ENCODE measurements at regions not wholly inside any gene's neighbourhood (a gene's known extent, or its start where the extent isn't known, plus 50 kb on each side); places are given as distances from the start of the nearest gene placed in this dataset.

- DNase-seq (ENCODE audit: low read depth, low spot score): no peak
- ATAC-seq: no peak
- ChIA-PET RAD21 (ENCODE audit: unreplicated experiment) (interaction anchor here (1.4 to 3.2 kb wide), 2 partner anchors 12 to 86 kb away, joined by 3 to 9 read pairs; no protein-coding TSS in a partner anchor), CTCF (interaction anchor here (0.6 to 1.3 kb wide), 5 partner anchors 11 to 424 kb away, joined by 3 to 4 read pairs (median 3); no protein-coding TSS in a partner anchor), SMC1A (ENCODE audit: uncharacterized antibody, unreplicated experiment) (interaction anchor here (0.7 to 1.5 kb wide), 5 partner anchors 7 to 31 kb away, joined by 3 to 6 read pairs (median 3); no protein-coding TSS in a partner anchor), POLR2A (interaction anchor here (0.6 to 1.5 kb wide), 3 partner anchors 12 to 451 kb away, joined by 3 to 4 read pairs (median 3); no protein-coding TSS in a partner anchor)
- no peak overlapping the region for H3K4me3 ChIP-seq
- in situ Hi-C loops (cut with MboI): no loop called here
- H3K27ac ChIP-seq (ENCODE audit: control insufficient read depth, insufficient read depth): no peak overlapping the region
- BruUV-seq (replicated peaks): no TSS peak
- no peaks in the 10 kb centered on the region for H3K9me3 ChIP-seq (replicated peaks; ENCODE audit: control insufficient read depth, insufficient read depth, low read length)
- H3K27me3 ChIP-seq (replicated peaks in 1 of 2; ENCODE audit: control insufficient read depth in 2 of 2, insufficient read depth in 2 of 2, low read length in 1 of 2): no peaks in the 10 kb centered on the region
- H2AFZ ChIP-seq (ENCODE audit: control insufficient read depth, low read depth, low read length): no peak overlapping the region
- no peaks in the 10 kb centered on the region for H3K36me3 ChIP-seq (ENCODE audit: control insufficient read depth in 2 of 2, insufficient read depth in 2 of 2, low read length in 1 of 2)
- no peaks in the 10 kb centered on the region for H4K20me1 ChIP-seq (ENCODE audit: control insufficient read depth, insufficient read depth)
- H3K4me2 ChIP-seq (ENCODE audit: control insufficient read depth, insufficient read depth): no peak overlapping the region
- no peak for FAIRE-seq
- intact Hi-C loops (cut with micrococcal nuclease; ENCODE audit: unreplicated experiment): no loop called here
- 80% methylated on average over 35 of the region's 36 CpGs for WGBS (ENCODE audit: insufficient coverage, insufficient replicate concordance, low lambda C conversion rate, missing lambda C conversion rate)
- H3K79me2 ChIP-seq (ENCODE audit: control insufficient read depth, insufficient read depth, low read length): no peaks in the 10 kb centered on the region
- no peak overlapping the region for H3K9ac ChIP-seq (ENCODE audit: control insufficient read depth, insufficient read depth, low read length)
- no peak for TF ChIP-seq SMAD1 (IDR thresholded peaks at IDR 0.05; ENCODE audit: low read depth, partially characterized antibody)
- TF ChIP-seq GABPA (IDR thresholded peaks at IDR 0.05; ENCODE audit: low read depth): no peak
- no peak for TF ChIP-seq RELA (IDR thresholded peaks at IDR 0.05; ENCODE audit: borderline replicate concordance, partially characterized antibody)
- no peak for TF ChIP-seq RELB (IDR thresholded peaks at IDR 0.05; ENCODE audit: low read depth)
- no peak for TF ChIP-seq KDM1A (IDR thresholded peaks at IDR 0.05; ENCODE audit: borderline replicate concordance)
- no peak for TF ChIP-seq MTA3 (IDR thresholded peaks at IDR 0.05; ENCODE audit: borderline replicate concordance, low read length)
- no peak for TF ChIP-seq SIN3A (IDR thresholded peaks at IDR 0.05; ENCODE audit: low read depth, low read length)
- TF ChIP-seq BRCA1 (IDR thresholded peaks at IDR 0.05; ENCODE audit: low read depth, low read length): no peak
- no peak for TF ChIP-seq ATF3 (IDR thresholded peaks at IDR 0.05; ENCODE audit: borderline replicate concordance, extremely low read depth, low read depth, low read length)
- TF ChIP-seq YBX1 (IDR thresholded peaks at IDR 0.05): no peak
- TF ChIP-seq ZNF207 (IDR thresholded peaks at IDR 0.05; ENCODE audit: borderline replicate concordance): no peak
- TF ChIP-seq RUNX3 (IDR thresholded peaks at IDR 0.05; ENCODE audit: low read length): no peak
- no peak for TF ChIP-seq SKIL (IDR thresholded peaks at IDR 0.05; ENCODE audit: low read depth, poor library complexity, severe bottlenecking)
- no peak for TF ChIP-seq NRF1 (conservative IDR thresholded peaks at IDR 0.05; ENCODE audit: low read depth, low read length)
- no peak for TF ChIP-seq DPF2 (IDR thresholded peaks at IDR 0.05)
- TF ChIP-seq SREBF1 (IDR thresholded peaks at IDR 0.05; ENCODE audit: low read length): no peak
- no peak for TF ChIP-seq FOXM1 (IDR thresholded peaks at IDR 0.05; ENCODE audit: low read depth, low read length)
- TF ChIP-seq YY1 (IDR thresholded peaks at IDR 0.05; ENCODE audit: low read depth, low read length): no peak
- no peak for TF ChIP-seq TCF12 (IDR thresholded peaks at IDR 0.05; ENCODE audit: low read depth, low read length)
- TF ChIP-seq NR2C2 (IDR thresholded peaks at IDR 0.05; ENCODE audit: borderline replicate concordance, control insufficient read depth, insufficient read length, low read depth): no peak
- H3K4me1 ChIP-seq (ENCODE audit: control insufficient read depth, insufficient read depth, low read length): no peaks in the 10 kb centered on the region
Measured at GRCh38 chr6:15758631-15759215, 95.9 kb upstream of the DTNBP1 start.

All from GM12878 (cell line).